MM.1S (cell line): ENCODE measurements at regions not wholly inside any gene's neighbourhood (a gene's known extent, or its start where the extent isn't known, plus 50 kb on each side); places are given as distances from the start of the nearest gene placed in this dataset.

Source experiments
- CTCF ChIP-seq: fragments of 300-600 bp; sonication (generic); IDR thresholded peaks from 2 replicates; pipeline ENCODE4 v1.5.1; 2016; ENCODE audit warnings: antibody characterized with exemption, low read length, mixed read lengths
- EZH2 ChIP-seq: fragments of 300-600 bp; sonication (generic); optimal IDR thresholded peaks from 2 replicates; pipeline ENCODE3; 2017; ENCODE audit warnings: low read depth, mild to moderate bottlenecking, antibody characterized with exemption, low read length, mixed read lengths
- EZH2phosphoT487 ChIP-seq: fragments of 300-600 bp; sonication (generic); IDR thresholded peaks from 2 replicates; pipeline ENCODE4 v1.6.1; 2018; ENCODE audit warnings: antibody characterized with exemption, low read length

- TF ChIP-seq CTCF (no peak), EZH2phosphoT487 (no peak), EZH2 (no peak)
Measured at GRCh38 chr22:34294986-34295385, 374.7 kb upstream of the LARGE1 start.
